Osteoblast (primary cell): ENCODE measurements at regions not wholly inside any gene's neighbourhood (a gene's known extent, or its start where the extent isn't known, plus 50 kb on each side); places are given as distances from the start of the nearest gene placed in this dataset.

Experiments used
- DNase-seq: peaks from one replicate; pipeline ENCODE4 v3.0.0; 2011; ENCODE audit warnings: low spot score, mixed read lengths; ENCODE audit not compliant: insufficient read length; ENCODE audit errors: missing footprints
- H2AFZ ChIP-seq: 2 replicates; pipeline ENCODE4 v1.6.0; 2011; ENCODE audit warnings: mild to moderate bottlenecking, low read length
- H3K27ac ChIP-seq: 2 replicates; pipeline ENCODE4 v1.5.1; 2011; ENCODE audit warnings: mild to moderate bottlenecking, low read depth, low read length, moderate library complexity
- H3K27me3 ChIP-seq: 2 replicates; pipeline ENCODE4 v1.6.0; 2012; ENCODE audit warnings: mild to moderate bottlenecking, control low read depth, inconsistent platforms, low read length, moderate library complexity; ENCODE audit not compliant: insufficient read depth
- H3K36me3 ChIP-seq: 2 replicates; pipeline ENCODE4 v1.5.1; 2011; ENCODE audit warnings: mild to moderate bottlenecking, low read length, control low read depth, moderate library complexity; ENCODE audit not compliant: insufficient read depth
- H3K4me1 ChIP-seq: 2 replicates; pipeline ENCODE4 v1.5.1; 2011; ENCODE audit warnings: mild to moderate bottlenecking, low read length, control low read depth, moderate library complexity; ENCODE audit not compliant: insufficient read depth
- H3K4me2 ChIP-seq: 2 replicates; pipeline ENCODE4 v1.6.0; 2011; ENCODE audit warnings: mild to moderate bottlenecking, low read length; ENCODE audit not compliant: insufficient read depth
- H3K4me3 ChIP-seq: fragments of 200-600 bp; sonication (generic); 3 replicates; pipeline ENCODE4 v1.5.1; 2012; ENCODE audit warnings: mild to moderate bottlenecking, low read length, inconsistent platforms; ENCODE audit not compliant: insufficient read depth
- H3K79me2 ChIP-seq: 2 replicates; pipeline ENCODE4 v1.6.0; 2012; ENCODE audit warnings: mild to moderate bottlenecking, low read length, control low read depth, inconsistent platforms; ENCODE audit not compliant: insufficient read depth
- H3K9me3 ChIP-seq: 2 replicates; pipeline ENCODE4 v1.5.1; 2011; ENCODE audit warnings: low read depth, low read length, control low read depth
- H4K20me1 ChIP-seq: 2 replicates; pipeline ENCODE4 v1.6.0; 2012; ENCODE audit warnings: mild to moderate bottlenecking, low read length, control low read depth; ENCODE audit not compliant: insufficient read depth
- CTCF ChIP-seq: IDR thresholded peaks from 2 replicates; pipeline ENCODE4 v1.5.1; 2011; ENCODE audit warnings: mild to moderate bottlenecking, low read depth, low read length, moderate library complexity; ENCODE audit errors: extremely low read depth

GRCh38 chr2:217179854-217180253 lies 320.0 kb upstream of the TNP1 start:
- Histone ChIP-seq H3K79me2 (no peaks in the 10 kb centered on the region), H3K27me3 (no peaks in the 10 kb centered on the region), H2AFZ (no peak overlapping the region), H3K36me3 (no peaks in the 10 kb centered on the region), H4K20me1 (no peaks in the 10 kb centered on the region), H3K9me3 (peaks cover 3% of the 10 kb centered on the region), H3K4me3 (no peak overlapping the region), H3K4me2 (no peak overlapping the region), H3K27ac (no peak overlapping the region), H3K4me1 (no peaks in the 10 kb centered on the region)
- no peak for DNase-seq
- TF ChIP-seq CTCF, result no peak

- Histone ChIP-seq H3K4me1 (no peaks in the 10 kb centered on the region), H3K4me3 (no peak overlapping the region), H3K27me3 (no peaks in the 10 kb centered on the region), H3K27ac (no peak overlapping the region), H3K9me3 (peaks cover 3% of the 10 kb centered on the region), H3K4me2 (no peak overlapping the region), H3K79me2 (no peaks in the 10 kb centered on the region), H2AFZ (no peak overlapping the region), H4K20me1 (no peaks in the 10 kb centered on the region), H3K36me3 (no peaks in the 10 kb centered on the region)
- DNase-seq, result no peak
- no peak for TF ChIP-seq CTCF
These were observed 318.5 kb upstream of the TNP1 start for GRCh38 chr2:217178341-217178740.

- no peak for DNase-seq
- H3K27me3 ChIP-seq, result no peaks in the 10 kb centered on the region
- no peaks in the 10 kb centered on the region for H3K4me1 ChIP-seq
- H4K20me1 ChIP-seq, result no peaks in the 10 kb centered on the region
- no peak overlapping the region for H3K4me3 ChIP-seq
- TF ChIP-seq CTCF, result no peak
- no peak overlapping the region for H2AFZ ChIP-seq
- H3K27ac ChIP-seq, result no peak overlapping the region
- H3K4me2 ChIP-seq, result no peak overlapping the region
- H3K36me3 ChIP-seq, result no peaks in the 10 kb centered on the region
- no peaks in the 10 kb centered on the region for H3K79me2 ChIP-seq
- H3K9me3 ChIP-seq, result peaks cover 3% of the 10 kb centered on the region
These were observed 317.9 kb upstream of the TNP1 start for GRCh38 chr2:217177720-217178119.

- Histone ChIP-seq H3K27ac (no peak overlapping the region), H3K36me3 (no peaks in the 10 kb centered on the region), H3K4me1 (no peaks in the 10 kb centered on the region), H2AFZ (no peak overlapping the region), H3K79me2 (no peaks in the 10 kb centered on the region), H3K4me3 (no peak overlapping the region), H3K27me3 (no peaks in the 10 kb centered on the region), H3K9me3 (peaks cover 3% of the 10 kb centered on the region), H3K4me2 (no peak overlapping the region), H4K20me1 (no peaks in the 10 kb centered on the region)
- no peak for TF ChIP-seq CTCF
- DNase-seq, result no peak
These were observed 312.0 kb upstream of the TNP1 start for GRCh38 chr2:217171874-217172273.
